HL-60 (cell line): ENCODE measurements at regions not wholly inside any gene's neighbourhood (a gene's known extent, or its start where the extent isn't known, plus 50 kb on each side); places are given as distances from the start of the nearest gene placed in this dataset.

Source experiments
- DNase-seq, 2 experiments: peaks; one replicate each; pipeline ENCODE4 v3.0.0-alpha.2; 2010 to 2020; ENCODE audit warnings: low read depth in 1 of 2, low spot score in 1 of 2
- H3K27ac ChIP-seq: fragments of 250-450 bp; sonication (Bioruptor Pico); replicated peaks from 2 replicates; pipeline ENCODE4 v1.5.1; 2020; ENCODE audit warnings: mild to moderate bottlenecking, moderate library complexity
- H3K27me3 ChIP-seq: fragments of 250-450 bp; sonication (Bioruptor Pico); 2 replicates; pipeline ENCODE4 v1.5.1; 2021; ENCODE audit warnings: mild to moderate bottlenecking, moderate library complexity; ENCODE audit not compliant: insufficient read depth, poor library complexity, severe bottlenecking
- H3K4me3 ChIP-seq: replicated peaks from 2 replicates; pipeline ENCODE4 v1.5.1; 2011; ENCODE audit warnings: mild to moderate bottlenecking, control low read depth, low read length; ENCODE audit not compliant: insufficient read depth
- GABPA ChIP-seq: IDR thresholded peaks from 2 replicates; pipeline ENCODE4 v1.6.1; 2012; ENCODE audit warnings: low read depth
- POLR2AphosphoS5 ChIP-seq: IDR thresholded peaks from 2 replicates; pipeline ENCODE4 v1.6.1; 2012; ENCODE audit warnings: low read depth
- REST ChIP-seq: IDR thresholded peaks from 2 replicates; pipeline ENCODE4 v1.6.1; 2012; ENCODE audit warnings: low read depth; ENCODE audit not compliant: insufficient replicate concordance
- SPI1 ChIP-seq: IDR thresholded peaks from 2 replicates; pipeline ENCODE4 v1.6.1; 2012; ENCODE audit warnings: low read depth, mild to moderate bottlenecking, borderline replicate concordance
- TF ChIP-seq, protein P1 (sequence below): IDR thresholded peaks from one replicate; pipeline ENCODE4 v1.5.1; 2011; ENCODE audit warnings: low read length, control low read depth, inconsistent platforms; ENCODE audit not compliant: insufficient read depth

DNA sequence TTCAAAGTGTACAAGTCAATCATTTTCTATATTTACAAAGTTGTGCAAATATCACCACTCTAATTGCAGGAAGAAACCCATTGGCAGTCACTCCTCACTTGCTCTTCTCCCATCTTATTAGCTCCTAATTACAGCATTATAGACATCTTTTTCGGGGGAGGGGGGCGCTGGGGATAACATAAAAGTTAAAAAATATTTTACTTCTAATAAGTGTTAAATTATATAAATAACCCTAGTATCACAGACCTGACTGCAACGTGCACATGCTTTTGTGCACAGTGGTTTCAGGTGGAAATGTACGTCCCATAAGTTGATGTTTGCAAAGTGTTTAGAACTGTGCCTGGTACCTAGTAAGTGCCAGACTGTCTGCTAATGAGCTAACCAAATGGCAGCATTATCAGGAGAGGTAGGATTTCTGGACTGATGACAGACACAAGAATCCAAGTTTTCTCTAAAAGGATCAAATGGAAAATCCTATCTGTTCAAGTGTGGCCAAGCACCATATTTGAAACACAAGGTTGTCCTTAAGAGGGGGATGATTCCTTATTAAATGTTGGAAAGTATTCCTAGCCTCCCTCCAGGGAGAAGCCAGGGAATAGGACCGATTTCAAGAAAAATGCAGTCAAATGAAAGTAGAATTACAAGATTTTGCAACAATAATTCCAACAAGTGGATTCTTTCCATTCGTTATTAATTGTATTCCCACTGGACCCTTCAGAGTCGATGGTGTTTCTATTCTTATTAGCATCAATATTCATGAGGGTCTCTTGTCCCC, 70.0 kb downstream of the ACKR3 start:
- TF ChIP-seq POLR2AphosphoS5 (no peak), GABPA (no peak), REST (no peak), SPI1 (no peak)
- TF ChIP-seq, protein P1, sequence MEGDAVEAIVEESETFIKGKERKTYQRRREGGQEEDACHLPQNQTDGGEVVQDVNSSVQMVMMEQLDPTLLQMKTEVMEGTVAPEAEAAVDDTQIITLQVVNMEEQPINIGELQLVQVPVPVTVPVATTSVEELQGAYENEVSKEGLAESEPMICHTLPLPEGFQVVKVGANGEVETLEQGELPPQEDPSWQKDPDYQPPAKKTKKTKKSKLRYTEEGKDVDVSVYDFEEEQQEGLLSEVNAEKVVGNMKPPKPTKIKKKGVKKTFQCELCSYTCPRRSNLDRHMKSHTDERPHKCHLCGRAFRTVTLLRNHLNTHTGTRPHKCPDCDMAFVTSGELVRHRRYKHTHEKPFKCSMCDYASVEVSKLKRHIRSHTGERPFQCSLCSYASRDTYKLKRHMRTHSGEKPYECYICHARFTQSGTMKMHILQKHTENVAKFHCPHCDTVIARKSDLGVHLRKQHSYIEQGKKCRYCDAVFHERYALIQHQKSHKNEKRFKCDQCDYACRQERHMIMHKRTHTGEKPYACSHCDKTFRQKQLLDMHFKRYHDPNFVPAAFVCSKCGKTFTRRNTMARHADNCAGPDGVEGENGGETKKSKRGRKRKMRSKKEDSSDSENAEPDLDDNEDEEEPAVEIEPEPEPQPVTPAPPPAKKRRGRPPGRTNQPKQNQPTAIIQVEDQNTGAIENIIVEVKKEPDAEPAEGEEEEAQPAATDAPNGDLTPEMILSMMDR, result no peak
- no peak for DNase-seq
- Histone ChIP-seq H3K4me3 (no peak overlapping the region), H3K27ac (no peak overlapping the region), H3K27me3 (no peaks in the 10 kb centered on the region)

DNA sequence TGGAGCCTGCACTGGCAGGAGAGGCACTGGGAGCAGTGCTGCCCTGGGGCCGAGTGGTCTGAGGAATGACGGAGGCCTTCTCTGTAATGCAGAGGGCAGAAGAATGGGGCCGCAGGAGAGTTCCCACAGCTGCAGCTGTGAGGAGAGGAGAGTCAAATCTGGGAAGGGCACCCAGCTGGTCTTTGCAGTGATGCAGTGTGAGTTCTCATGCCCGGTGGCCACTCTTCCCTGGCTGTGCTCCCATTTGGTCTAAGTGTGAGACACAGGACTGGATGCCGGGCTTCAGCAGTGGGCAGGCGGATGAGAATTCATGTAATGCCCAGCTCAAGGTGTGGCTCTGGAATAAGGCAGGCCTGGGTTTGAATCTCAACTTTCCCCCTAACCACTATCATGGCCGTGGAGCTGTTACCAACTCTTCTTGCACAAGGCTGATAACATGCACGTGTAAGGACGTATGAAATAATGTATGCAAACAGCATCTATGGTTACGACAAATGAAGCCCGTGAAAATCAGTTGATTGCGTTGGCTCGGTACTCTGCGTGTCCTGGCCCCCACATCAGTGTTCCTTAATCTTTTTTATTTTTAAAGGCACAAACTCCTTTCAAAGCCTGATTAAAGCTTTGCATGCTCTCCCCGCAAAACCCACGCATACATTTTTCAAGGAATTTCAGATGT, 71.6 kb downstream of the ACKR3 start:
- TF ChIP-seq SPI1 (no peak), POLR2AphosphoS5 (no peak), REST (no peak), GABPA (no peak)
- TF ChIP-seq, protein P1, result no peak

GRCh38 chr2:236642125-236642524, 72.5 kb downstream of the ACKR3 start:
- Histone ChIP-seq H3K4me3 (no peak overlapping the region), H3K27ac (no peak overlapping the region), H3K27me3 (no peaks in the 10 kb centered on the region)
- no peak for DNase-seq
- TF ChIP-seq REST, result no peak
- TF ChIP-seq SPI1, result no peak
- TF ChIP-seq, protein P1, result no peak
- no peak for TF ChIP-seq GABPA
- TF ChIP-seq POLR2AphosphoS5, result no peak

More for the DNA sequence above, 71.6 kb downstream of the ACKR3 start:
- Histone ChIP-seq H3K27ac (no peak overlapping the region), H3K4me3 (no peak overlapping the region), H3K27me3 (no peaks in the 10 kb centered on the region)
- DNase-seq, result no peak
